H1 (cell line): ENCODE measurements at regions not wholly inside any gene's neighbourhood (a gene's known extent, or its start where the extent isn't known, plus 50 kb on each side); places are given as distances from the start of the nearest gene placed in this dataset.

Source experiments
- CTCF ChIA-PET: fragments of 300-600 bp; sonication (Branson Sonifier 250); formaldehyde crosslinking; loops from one replicate; lab custom pipeline; 2021; ENCODE audit not compliant: partially characterized antibody; lab: Charles Lee
- POLR2A ChIA-PET: fragments of 300-600 bp; sonication (Branson Sonifier 250); formaldehyde crosslinking; loops from one replicate; lab custom pipeline; 2021; ENCODE audit warnings: inconsistent platforms; ENCODE audit not compliant: partially characterized antibody; lab: Charles Lee
- DNase-seq, 2 experiments: peaks; one replicate each; pipeline versions ENCODE4 v3.0.0 to v3.0.0-alpha.2; 2010 to 2022; ENCODE audit warnings: low spot score in 2 of 2, low read depth in 1 of 2, mixed read lengths in 1 of 2
- FAIRE-seq: peaks from 2 replicates; lab custom pipeline; 2011; peaks lifted over from hg19 to GRCh38; lab: Jason Lieb, UNC
- H2AFZ ChIP-seq: 2 replicates; pipeline ENCODE4 v1.8.1; 2012; ENCODE audit warnings: low read length, inconsistent platforms
- H2AK5ac ChIP-seq: 2 replicates; pipeline ENCODE4 v1.6.1; 2013; ENCODE audit warnings: low read depth, low read length
- H2BK120ac ChIP-seq: replicated peaks from 2 replicates; pipeline ENCODE3; 2013; ENCODE audit warnings: low read depth, low read length, inconsistent platforms
- H2BK12ac ChIP-seq: 2 replicates; pipeline ENCODE4 v1.6.1; 2013; ENCODE audit warnings: low read depth, low read length
- H2BK15ac ChIP-seq: 2 replicates; pipeline ENCODE4 v1.6.1; 2013; ENCODE audit warnings: low read length
- H2BK20ac ChIP-seq: 2 replicates; pipeline ENCODE4 v1.6.1; 2013; ENCODE audit warnings: low read length
- H2BK5ac ChIP-seq: 2 replicates; pipeline ENCODE4 v1.6.1; 2013; ENCODE audit warnings: low read depth, low read length
- H3K14ac ChIP-seq: 2 replicates; pipeline ENCODE4 v1.6.1; 2013; ENCODE audit warnings: inconsistent platforms; ENCODE audit not compliant: insufficient read length
- H3K18ac ChIP-seq: 2 replicates; pipeline ENCODE4 v1.6.1; 2013; ENCODE audit warnings: low read length; ENCODE audit errors: extremely low read depth
- H3K23ac ChIP-seq: 2 replicates; pipeline ENCODE4 v1.6.1; 2013; ENCODE audit warnings: inconsistent platforms; ENCODE audit not compliant: insufficient read length
- H3K23me2 ChIP-seq: 2 replicates; pipeline ENCODE4 v1.6.1; 2013; ENCODE audit warnings: low read depth, low read length
- H3K27ac ChIP-seq: 2 replicates; pipeline ENCODE4 v1.6.1; 2011; ENCODE audit warnings: low read depth, low read length, inconsistent platforms
- H3K27me3 ChIP-seq, 4 experiments: replicated peaks in 1 of 4; 1 replicate in 1 of 4; 2 replicates in 3 of 4; pipeline versions ENCODE4 v1.6.1 to v1.8.1; 2011 to 2013; ENCODE audit warnings: low read length in 3 of 4, mild to moderate bottlenecking in 3 of 4, inconsistent platforms in 2 of 4, mixed read lengths in 2 of 4, moderate library complexity in 1 of 4; ENCODE audit not compliant: control insufficient read depth in 3 of 4, insufficient read depth in 3 of 4; ENCODE audit errors: extremely low read depth in 1 of 4
- H3K36me3 ChIP-seq, 4 experiments: 2 replicates each; pipeline versions ENCODE4 v1.6.1 to v1.8.1; 2011 to 2013; ENCODE audit warnings: mild to moderate bottlenecking in 4 of 4, low read length in 3 of 4, moderate library complexity in 2 of 4, control low read depth in 1 of 4, inconsistent platforms in 1 of 4; ENCODE audit not compliant: insufficient read depth in 4 of 4, control insufficient read depth in 2 of 4
- H3K4ac ChIP-seq: replicated peaks from 2 replicates; pipeline ENCODE3; 2013; ENCODE audit warnings: low read length, low read depth, mixed read lengths, inconsistent platforms; ENCODE audit not compliant: insufficient read length
- H3K4me1 ChIP-seq, 4 experiments: replicated peaks in 1 of 4; 1 replicate in 1 of 4; 2 replicates in 3 of 4; pipeline versions ENCODE4 v1.6.1 to v1.8.1; 2011 to 2013; ENCODE audit warnings: low read length in 3 of 4, inconsistent platforms in 2 of 4, mixed read lengths in 1 of 4; ENCODE audit not compliant: insufficient read depth in 4 of 4, control insufficient read depth in 3 of 4
- H3K4me2 ChIP-seq, 2 experiments: 2 replicates each; pipeline versions ENCODE4 v1.6.1 to v1.8.1; 2011 to 2013; ENCODE audit warnings: low read depth in 2 of 2, low read length in 2 of 2, control low read depth in 1 of 2, inconsistent platforms in 1 of 2, mild to moderate bottlenecking in 1 of 2; ENCODE audit not compliant: insufficient read depth in 1 of 2
- H3K4me3 ChIP-seq, 4 experiments: fragments of 200-600, 300-600 bp in 1 of 4; sonication (generic), shearing (Covaris generic), sonication (Bioruptor Twin) in 1 of 4; 2 replicates each; pipeline versions ENCODE4 v1.5.1 to v1.8.1; 2011 to 2016; ENCODE audit warnings: low read length in 4 of 4, low read depth in 3 of 4, control low read depth in 2 of 4, inconsistent platforms in 2 of 4, mild to moderate bottlenecking in 2 of 4, mixed read lengths in 1 of 4, moderate library complexity in 1 of 4; ENCODE audit not compliant: insufficient read depth in 2 of 4; ENCODE audit errors: extremely low read depth in 1 of 4
- H3K56ac ChIP-seq: replicated peaks from 2 replicates; pipeline ENCODE3; 2013; ENCODE audit warnings: low read depth, mild to moderate bottlenecking, mixed read lengths, low read length, inconsistent platforms; ENCODE audit not compliant: insufficient read length
- H3K79me1 ChIP-seq: 2 replicates; pipeline ENCODE4 v1.6.1; 2013; ENCODE audit warnings: low read depth, low read length, control low read depth
- H3K79me2 ChIP-seq, 2 experiments: 2 replicates each; pipeline versions ENCODE4 v1.6.1 to v1.8.1; 2012 to 2013; ENCODE audit warnings: low read length in 2 of 2, mild to moderate bottlenecking in 2 of 2, inconsistent platforms in 1 of 2; ENCODE audit not compliant: insufficient read depth in 2 of 2, control insufficient read depth in 1 of 2
- H3K9ac ChIP-seq, 4 experiments: replicated peaks in 1 of 4; 1 replicate in 1 of 4; 2 replicates in 3 of 4; pipeline versions ENCODE4 v1.6.1 to v1.8.1; 2011 to 2013; ENCODE audit warnings: low read depth in 3 of 4, low read length in 3 of 4, control low read depth in 2 of 4, mild to moderate bottlenecking in 2 of 4, moderate library complexity in 2 of 4, inconsistent platforms in 1 of 4; ENCODE audit errors: extremely low read depth in 1 of 4
- H3K9me3 ChIP-seq, 2 experiments: 2 replicates each; pipeline versions ENCODE4 v1.6.1 to v1.8.1; 2012 to 2013; ENCODE audit warnings: mild to moderate bottlenecking in 2 of 2, moderate library complexity in 2 of 2, control low read depth in 1 of 2, inconsistent platforms in 1 of 2, low read depth in 1 of 2, low read length in 1 of 2, mixed read lengths in 1 of 2; ENCODE audit not compliant: insufficient read depth in 2 of 2
- H4K20me1 ChIP-seq, 2 experiments: replicated peaks in 1 of 2; 2 replicates each; pipeline versions ENCODE3 to v1.8.1; 2011 to 2013; ENCODE audit warnings: inconsistent platforms in 2 of 2, low read length in 2 of 2, mild to moderate bottlenecking in 1 of 2; ENCODE audit not compliant: insufficient read depth in 2 of 2, control insufficient read depth in 1 of 2
- H4K5ac ChIP-seq: 2 replicates; pipeline ENCODE4 v1.6.1; 2013; ENCODE audit warnings: low read length, low read depth, mixed read lengths, inconsistent platforms; ENCODE audit not compliant: insufficient read length
- H4K8ac ChIP-seq: 2 replicates; pipeline ENCODE4 v1.8.0; 2013; ENCODE audit warnings: mild to moderate bottlenecking, moderate library complexity, low read length, inconsistent platforms; ENCODE audit not compliant: insufficient read depth; ENCODE audit errors: extremely low read depth
- H4K91ac ChIP-seq: replicated peaks from 2 replicates; pipeline ENCODE3; 2013; ENCODE audit warnings: low read length, mixed read lengths, inconsistent platforms; ENCODE audit not compliant: insufficient read length
- CBX8 ChIP-seq: fragments of 300-800, 300-1000 bp; sonication (generic); IDR thresholded peaks from 2 replicates; pipeline ENCODE4 v1.7.1; 2016; ENCODE audit warnings: low read depth, low read length, borderline replicate concordance
- CHD2 ChIP-seq: IDR thresholded peaks from 2 replicates; pipeline ENCODE4 v1.6.1; 2012; ENCODE audit warnings: low read length, improper control_type of control experiment
- EGR1 ChIP-seq: IDR thresholded peaks from 2 replicates; pipeline ENCODE4 v1.6.1; 2011; ENCODE audit warnings: low read depth, low read length, borderline replicate concordance
- GABPA ChIP-seq: IDR thresholded peaks from 2 replicates; pipeline ENCODE4 v1.6.1; 2011; ENCODE audit warnings: mild to moderate bottlenecking, low read length, moderate library complexity, borderline replicate concordance; ENCODE audit not compliant: insufficient read depth
- JUN ChIP-seq: IDR thresholded peaks from 2 replicates; pipeline ENCODE4 v1.6.1; 2011; ENCODE audit warnings: low read depth, mild to moderate bottlenecking, improper control_type of control experiment, low read length
- NRF1 ChIP-seq: IDR thresholded peaks from 2 replicates; pipeline ENCODE4 v1.6.1; 2011; ENCODE audit warnings: mild to moderate bottlenecking, low read depth, low read length, improper control_type of control experiment
- POU5F1 ChIP-seq: IDR thresholded peaks from 2 replicates; pipeline ENCODE4 v1.6.1; 2011; ENCODE audit warnings: low read depth, mild to moderate bottlenecking, low read length, moderate library complexity
- TAF7 ChIP-seq: optimal IDR thresholded peaks from 2 replicates; pipeline ENCODE3; 2011; ENCODE audit warnings: low read depth, mild to moderate bottlenecking, inconsistent platforms, low read length, moderate library complexity, borderline replicate concordance
- TBP ChIP-seq: IDR thresholded peaks from 2 replicates; pipeline ENCODE4 v1.6.1; 2011; ENCODE audit warnings: low read depth, low read length, improper control_type of control experiment
- ZNF274 ChIP-seq: IDR thresholded peaks from 2 replicates; pipeline ENCODE4 v1.7.0; 2012; ENCODE audit warnings: low read length, borderline replicate concordance; ENCODE audit errors: extremely low read depth
- WGBS, 2 experiments: shearing (Covaris generic) in 1 of 2; methylation state at CpG; one replicate each; pipeline versions ENCODE4 v1.1.6 to v1.1.7; 2013 to 2015; ENCODE audit warnings: low lambda C conversion rate in 2 of 2, mixed read lengths in 2 of 2, inconsistent platforms in 1 of 2, low coverage in 1 of 2, missing lambda C conversion rate in 1 of 2; ENCODE audit not compliant: insufficient replicate concordance in 2 of 2, insufficient coverage in 1 of 2, insufficient read length in 1 of 2; ENCODE audit errors: extremely low coverage in 1 of 2, missing lambda C conversion rate in 1 of 2; 5-methylcytosine and 5-hydroxymethylcytosine counted together

GRCh38 chr1:191086910-191087309 is 609.2 kb upstream of the BRINP3 start:
- no peaks in the 10 kb centered on the region for H3K23me2 ChIP-seq
- no peak overlapping the region for H2BK15ac ChIP-seq
- no peak overlapping the region for H2BK12ac ChIP-seq
- no peak for DNase-seq
- H4K8ac ChIP-seq: no peak overlapping the region
- ChIA-PET CTCF (no interaction called here), POLR2A (no interaction called here)
- H3K27me3 ChIP-seq: no peaks in the 10 kb centered on the region
- no peak overlapping the region for H3K4me2 ChIP-seq
- no peak overlapping the region for H3K4ac ChIP-seq
- H4K20me1 ChIP-seq: no peaks in the 10 kb centered on the region
- no peak overlapping the region for H4K91ac ChIP-seq
- H3K9ac ChIP-seq: no peak overlapping the region
- no peaks in the 10 kb centered on the region for H3K79me2 ChIP-seq
- FAIRE-seq: no peak
- H2BK20ac ChIP-seq: no peak overlapping the region
- H3K27ac ChIP-seq: no peak overlapping the region
- no peaks in the 10 kb centered on the region for H3K79me1 ChIP-seq
- no peaks in the 10 kb centered on the region for H3K36me3 ChIP-seq
- no peak overlapping the region for H3K18ac ChIP-seq
- H2BK5ac ChIP-seq: no peak overlapping the region
- no peaks in the 10 kb centered on the region for H3K9me3 ChIP-seq
- no peak overlapping the region for H2BK120ac ChIP-seq
- H2AK5ac ChIP-seq: no peak overlapping the region
- no peaks in the 10 kb centered on the region for H3K4me1 ChIP-seq
- 93% methylated on average over 2 of the region's 2 CpGs; no CpG with 5 or more reads in 1 of the 2 experiments for WGBS, 2 experiments
- no peak overlapping the region for H3K4me3 ChIP-seq
- H3K23ac ChIP-seq: no peak overlapping the region
- H3K14ac ChIP-seq: no peak overlapping the region
- H4K5ac ChIP-seq: no peak overlapping the region
- TF ChIP-seq CBX8 (no peak), GABPA (no peak), NRF1 (no peak), ZNF274 (no peak), TBP (no peak), JUN (no peak), POU5F1 (no peak), EGR1 (no peak), CHD2 (no peak), TAF7 (no peak)
- no peak overlapping the region for H2AFZ ChIP-seq
- H3K56ac ChIP-seq: no peak overlapping the region
